ENCODE measurements at regions not wholly inside any gene's neighbourhood (a gene's known extent, or its start where the extent isn't known, plus 50 kb on each side); places are given as distances from the start of the nearest gene placed in this dataset.

DNA sequence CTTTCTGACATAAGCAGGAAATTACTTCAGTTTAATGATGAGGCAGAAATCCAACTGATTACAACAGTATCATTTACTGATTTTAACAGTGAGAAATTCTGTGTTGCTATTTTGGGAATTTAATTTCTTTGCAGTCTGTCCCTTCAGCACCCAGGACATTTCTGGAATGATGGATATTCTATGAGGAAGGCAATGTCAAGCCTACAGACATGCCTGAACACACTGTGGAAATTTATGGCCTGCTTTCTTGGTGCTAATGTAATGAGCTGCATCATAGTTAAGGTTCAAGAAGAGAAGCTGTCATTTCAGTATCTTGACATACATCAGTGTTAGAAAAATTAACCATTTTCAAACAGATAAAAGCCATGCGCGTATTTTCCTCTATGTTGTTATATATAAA is 87.7 kb downstream of the SLITRK1 start:
- ATAC-seq, result no peak
- ChIA-PET CTCF (no interaction called here), POLR2A (no interaction called here)
- no peak for TF ChIP-seq TFCP2L1 (CRISPR knock-in tag; IDR thresholded peaks at IDR 0.05)
- WGBS (ENCODE audit: missing lambda C conversion rate), result 98% methylated on average over 2 of the region's 2 CpGs
- no peaks in the 10 kb centered on the region for H3K4me1 ChIP-seq
- H3K4me2 ChIP-seq, result no peak overlapping the region
- H3K27ac ChIP-seq, result no peak overlapping the region
- H3K4me3 ChIP-seq, result no peak overlapping the region
- no peak for DNase-seq (ENCODE audit: low read depth in 1 of 2, low spot score in 1 of 2)
- no peak for FAIRE-seq
- no peaks in the 10 kb centered on the region for H3K9me3 ChIP-seq

DNA sequence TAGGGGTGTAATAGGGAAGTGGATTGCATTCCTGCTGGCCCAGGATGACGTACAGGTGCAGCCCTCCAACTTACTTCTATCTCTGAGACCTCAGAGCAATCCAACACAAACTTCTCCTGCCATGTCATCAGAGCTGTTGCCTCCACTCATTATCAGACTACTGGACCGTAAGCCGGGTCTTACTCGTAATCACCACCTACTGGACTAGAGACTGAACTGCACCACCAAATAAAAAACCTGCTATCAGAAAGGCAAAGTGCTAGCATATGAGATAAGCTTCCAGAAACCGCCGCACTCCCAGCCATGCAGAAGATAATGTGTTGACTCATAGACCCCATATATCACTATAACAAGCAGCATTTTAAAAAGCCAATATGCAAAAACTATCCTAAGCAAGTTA is 102.0 kb downstream of the SLITRK1 start:
- FAIRE-seq, result no peak
- no peaks in the 10 kb centered on the region for H3K9me3 ChIP-seq
- TF ChIP-seq RAD21 (conservative IDR thresholded peaks at IDR 0.05 in 1 of 2, IDR thresholded peaks at IDR 0.05 in 1 of 2), result peak in 1 of 2 experiments; percentile 34; a peak in 1 of 5 replicates
- TF ChIP-seq FOSB (CRISPR knock-in tag; IDR thresholded peaks at IDR 0.05), result no peak
- DNase-seq (ENCODE audit: low read depth in 1 of 2, low spot score in 1 of 2), result peak in 1 of 2 experiments; percentile 36
- H3K27ac ChIP-seq, result no peak overlapping the region
- ChIA-PET POLR2A (no interaction called here), CTCF (no interaction called here)
- peak in 1 of 2 experiments; percentile 45; a peak in 1 of 6 replicates for ATAC-seq
- WGBS (ENCODE audit: missing lambda C conversion rate), result 29% methylated on average over 4 of the region's 6 CpGs
- H3K4me1 ChIP-seq, result no peaks in the 10 kb centered on the region
- no peak overlapping the region for H3K4me2 ChIP-seq
- no peak overlapping the region for H3K4me3 ChIP-seq

DNA sequence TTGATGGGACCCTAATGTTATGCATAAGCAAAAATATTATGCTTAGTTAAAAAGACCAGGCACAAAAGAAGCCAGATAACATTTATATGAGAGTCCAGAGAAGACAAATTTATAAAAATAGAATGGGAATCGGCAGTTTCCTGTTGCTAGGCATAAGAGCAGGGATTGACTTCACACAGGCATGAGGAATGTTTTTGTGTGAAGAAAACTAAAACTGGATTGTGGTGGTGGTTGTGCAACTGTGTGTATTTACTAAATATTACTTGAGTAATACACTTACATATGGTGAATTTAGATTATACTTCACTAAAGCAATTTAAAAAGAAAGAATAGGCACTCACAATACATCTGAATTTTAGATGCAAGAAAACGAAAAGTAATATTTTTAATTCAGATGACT is 108.3 kb downstream of the SLITRK1 start:
- POLR2A ChIA-PET, result no interaction called here
- Histone ChIP-seq H3K4me2 (no peak overlapping the region), H3K27ac (no peak overlapping the region), H3K9me3 (no peaks in the 10 kb centered on the region), H3K4me3 (no peak overlapping the region), H3K4me1 (no peaks in the 10 kb centered on the region)
- WGBS (ENCODE audit: missing lambda C conversion rate), result 12% methylated on average over 2 of the region's 2 CpGs
- FAIRE-seq, result no peak
- ATAC-seq, result no peak
- DNase-seq (ENCODE audit: low read depth in 1 of 2, low spot score in 1 of 2), result no peak
- TF ChIP-seq ZNF302 (CRISPR knock-in tag; IDR thresholded peaks at IDR 0.05), result no peak
- TF ChIP-seq, protein P1, sequence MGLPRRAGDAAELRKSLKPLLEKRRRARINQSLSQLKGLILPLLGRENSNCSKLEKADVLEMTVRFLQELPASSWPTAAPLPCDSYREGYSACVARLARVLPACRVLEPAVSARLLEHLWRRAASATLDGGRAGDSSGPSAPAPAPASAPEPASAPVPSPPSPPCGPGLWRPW (IDR thresholded peaks at IDR 0.05), result no peak
- TF ChIP-seq, protein P2, sequence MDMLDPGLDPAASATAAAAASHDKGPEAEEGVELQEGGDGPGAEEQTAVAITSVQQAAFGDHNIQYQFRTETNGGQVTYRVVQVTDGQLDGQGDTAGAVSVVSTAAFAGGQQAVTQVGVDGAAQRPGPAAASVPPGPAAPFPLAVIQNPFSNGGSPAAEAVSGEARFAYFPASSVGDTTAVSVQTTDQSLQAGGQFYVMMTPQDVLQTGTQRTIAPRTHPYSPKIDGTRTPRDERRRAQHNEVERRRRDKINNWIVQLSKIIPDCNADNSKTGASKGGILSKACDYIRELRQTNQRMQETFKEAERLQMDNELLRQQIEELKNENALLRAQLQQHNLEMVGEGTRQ (IDR thresholded peaks at IDR 0.05), result no peak
- TF ChIP-seq CEBPB (IDR thresholded peaks at IDR 0.05), result no peak
- TF ChIP-seq CBX8 (IDR thresholded peaks at IDR 0.05), result no peak
- TF ChIP-seq, protein P3, sequence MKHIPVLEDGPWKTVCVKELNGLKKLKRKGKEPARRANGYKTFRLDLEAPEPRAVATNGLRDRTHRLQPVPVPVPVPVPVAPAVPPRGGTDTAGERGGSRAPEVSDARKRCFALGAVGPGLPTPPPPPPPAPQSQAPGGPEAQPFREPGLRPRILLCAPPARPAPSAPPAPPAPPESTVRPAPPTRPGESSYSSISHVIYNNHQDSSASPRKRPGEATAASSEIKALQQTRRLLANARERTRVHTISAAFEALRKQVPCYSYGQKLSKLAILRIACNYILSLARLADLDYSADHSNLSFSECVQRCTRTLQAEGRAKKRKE (CRISPR knock-in tag; IDR thresholded peaks at IDR 0.05; ENCODE audit: low read depth), result no peak
- TF ChIP-seq ZC3H11A (IDR thresholded peaks at IDR 0.05), result no peak
- TF ChIP-seq TFCP2L1 (CRISPR knock-in tag; IDR thresholded peaks at IDR 0.05), result no peak
- no peak for TF ChIP-seq HOXB13 (CRISPR knock-in tag; IDR thresholded peaks at IDR 0.05; ENCODE audit: low read depth)
- TF ChIP-seq RFX5 (IDR thresholded peaks at IDR 0.05), result no peak
- TF ChIP-seq, protein P4, sequence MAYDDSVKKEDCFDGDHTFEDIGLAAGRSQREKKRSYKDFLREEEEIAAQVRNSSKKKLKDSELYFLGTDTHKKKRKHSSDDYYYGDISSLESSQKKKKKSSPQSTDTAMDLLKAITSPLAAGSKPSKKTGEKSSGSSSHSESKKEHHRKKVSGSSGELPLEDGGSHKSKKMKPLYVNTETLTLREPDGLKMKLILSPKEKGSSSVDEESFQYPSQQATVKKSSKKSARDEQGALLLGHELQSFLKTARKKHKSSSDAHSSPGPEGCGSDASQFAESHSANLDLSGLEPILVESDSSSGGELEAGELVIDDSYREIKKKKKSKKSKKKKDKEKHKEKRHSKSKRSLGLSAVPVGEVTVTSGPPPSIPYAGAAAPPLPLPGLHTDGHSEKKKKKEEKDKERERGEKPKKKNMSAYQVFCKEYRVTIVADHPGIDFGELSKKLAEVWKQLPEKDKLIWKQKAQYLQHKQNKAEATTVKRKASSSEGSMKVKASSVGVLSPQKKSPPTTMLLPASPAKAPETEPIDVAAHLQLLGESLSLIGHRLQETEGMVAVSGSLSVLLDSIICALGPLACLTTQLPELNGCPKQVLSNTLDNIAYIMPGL (CRISPR knock-in tag; IDR thresholded peaks at IDR 0.05; ENCODE audit: borderline replicate concordance), result no peak
- TF ChIP-seq ZSCAN20 (CRISPR knock-in tag; IDR thresholded peaks at IDR 0.05), result no peak
- TF ChIP-seq MYC (IDR thresholded peaks at IDR 0.05; ENCODE audit: borderline replicate concordance, low read length), result no peak
- no peak for TF ChIP-seq CHD4 (IDR thresholded peaks at IDR 0.05; ENCODE audit: borderline replicate concordance)
- TF ChIP-seq RARB (CRISPR knock-in tag; IDR thresholded peaks at IDR 0.05), result no peak
- TF ChIP-seq SMC3 (IDR thresholded peaks at IDR 0.05), result no peak
- no peak for TF ChIP-seq POLR2A (IDR thresholded peaks at IDR 0.05; ENCODE audit: low read length)
- TF ChIP-seq BHLHE40 (IDR thresholded peaks at IDR 0.05; ENCODE audit: low read depth, low read length), result no peak
- no peak for TF ChIP-seq EHF (CRISPR knock-in tag; IDR thresholded peaks at IDR 0.05)
- TF ChIP-seq, protein P5, sequence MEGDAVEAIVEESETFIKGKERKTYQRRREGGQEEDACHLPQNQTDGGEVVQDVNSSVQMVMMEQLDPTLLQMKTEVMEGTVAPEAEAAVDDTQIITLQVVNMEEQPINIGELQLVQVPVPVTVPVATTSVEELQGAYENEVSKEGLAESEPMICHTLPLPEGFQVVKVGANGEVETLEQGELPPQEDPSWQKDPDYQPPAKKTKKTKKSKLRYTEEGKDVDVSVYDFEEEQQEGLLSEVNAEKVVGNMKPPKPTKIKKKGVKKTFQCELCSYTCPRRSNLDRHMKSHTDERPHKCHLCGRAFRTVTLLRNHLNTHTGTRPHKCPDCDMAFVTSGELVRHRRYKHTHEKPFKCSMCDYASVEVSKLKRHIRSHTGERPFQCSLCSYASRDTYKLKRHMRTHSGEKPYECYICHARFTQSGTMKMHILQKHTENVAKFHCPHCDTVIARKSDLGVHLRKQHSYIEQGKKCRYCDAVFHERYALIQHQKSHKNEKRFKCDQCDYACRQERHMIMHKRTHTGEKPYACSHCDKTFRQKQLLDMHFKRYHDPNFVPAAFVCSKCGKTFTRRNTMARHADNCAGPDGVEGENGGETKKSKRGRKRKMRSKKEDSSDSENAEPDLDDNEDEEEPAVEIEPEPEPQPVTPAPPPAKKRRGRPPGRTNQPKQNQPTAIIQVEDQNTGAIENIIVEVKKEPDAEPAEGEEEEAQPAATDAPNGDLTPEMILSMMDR (IDR thresholded peaks at IDR 0.05), result no peak
- CTCF ChIA-PET, result no interaction called here

Data from A549 (cell line).